ENCODE measurements at regions not wholly inside any gene's neighbourhood (a gene's known extent, or its start where the extent isn't known, plus 50 kb on each side); places are given as distances from the start of the nearest gene placed in this dataset.

DNA sequence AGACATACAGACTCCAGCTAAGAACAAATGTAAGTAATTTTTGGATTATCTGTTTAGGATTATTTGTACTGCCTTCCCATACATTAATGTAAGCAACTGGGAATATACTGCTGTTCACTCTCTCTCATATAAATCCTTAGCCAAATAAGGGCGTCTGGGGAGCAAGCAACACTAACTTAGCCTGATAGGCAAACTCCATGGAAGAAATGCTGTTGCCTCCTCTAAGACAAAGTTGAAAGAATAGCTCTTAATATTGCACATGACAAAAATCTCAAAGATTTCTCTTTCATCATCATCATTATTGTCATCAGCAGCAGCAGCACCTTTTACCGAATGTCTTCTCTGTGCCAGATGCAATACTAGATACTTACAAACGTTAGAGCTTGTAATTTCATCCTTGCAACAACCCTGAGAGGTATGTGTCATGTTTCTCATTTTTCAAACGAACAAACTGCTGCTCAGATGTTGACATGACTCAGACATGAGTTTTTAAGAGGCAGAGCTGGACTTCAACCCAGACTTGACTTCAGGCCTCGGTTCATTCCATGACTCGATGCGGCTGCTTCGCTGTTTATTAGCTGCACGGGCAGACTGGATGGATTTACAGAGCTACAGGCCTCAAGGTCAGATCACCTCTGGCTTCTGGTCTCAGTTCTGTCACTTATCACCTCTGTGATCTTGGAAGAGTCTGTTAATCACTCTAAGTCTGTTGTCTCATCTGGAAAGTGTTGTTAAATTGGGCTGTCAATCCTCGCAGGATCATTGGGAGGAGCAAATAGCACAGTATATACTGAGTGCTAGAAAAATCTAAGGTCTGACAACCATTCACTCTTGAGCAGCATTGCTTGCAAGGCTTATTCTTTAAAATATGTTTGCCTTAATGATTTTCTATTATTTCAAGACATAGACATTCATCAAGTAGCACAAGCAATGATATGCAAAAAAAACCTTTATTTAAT lies 126.3 kb upstream of the CELF2 start:
- Histone ChIP-seq H3K4me1 (peaks cover 8% of the 10 kb centered on the region), H3K27ac (no peak overlapping the region), H3K4me3 (no peak overlapping the region), H4K20me1 (no peaks in the 10 kb centered on the region), H3K9ac (no peak overlapping the region), H3K9me3 (no peaks in the 10 kb centered on the region), H3K4me2 (no peak overlapping the region), H3K27me3 (no peaks in the 10 kb centered on the region), H3K36me3 (no peaks in the 10 kb centered on the region)
- TF ChIP-seq Cebpa-rat (IDR thresholded peaks at IDR 0.05), result no peak

DNA sequence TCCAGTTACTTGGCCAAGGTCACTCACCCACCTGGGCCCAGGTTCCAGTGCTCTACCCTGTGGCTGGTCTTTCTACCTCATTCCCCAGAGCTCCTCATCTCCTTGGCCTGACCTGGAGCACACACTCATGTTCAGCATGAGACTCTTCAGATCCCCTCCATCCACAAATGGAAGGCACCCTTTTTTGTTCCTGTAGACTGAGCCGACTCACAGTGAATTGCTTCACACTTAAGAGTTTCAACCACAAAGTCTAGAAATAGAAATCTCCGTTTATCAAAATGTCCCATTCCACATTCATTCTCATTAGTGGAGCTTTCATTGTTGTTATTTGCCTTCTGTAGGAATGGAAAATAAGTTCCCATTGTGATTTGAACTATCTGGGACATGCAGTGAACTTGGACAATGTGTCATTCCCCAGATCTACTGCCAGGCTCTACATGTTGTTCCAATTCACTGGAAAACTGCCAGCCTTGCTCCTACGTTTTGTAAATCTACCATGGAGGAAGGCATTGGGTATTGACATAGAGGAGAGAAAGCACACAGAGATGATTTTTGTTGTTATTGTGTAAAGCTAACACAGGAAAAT lies 125.3 kb upstream of the CELF2 start:
- H3K9ac ChIP-seq, result no peak overlapping the region
- no peak for TF ChIP-seq Cebpa-rat (IDR thresholded peaks at IDR 0.05)
- no peak overlapping the region for H3K4me3 ChIP-seq
- no peaks in the 10 kb centered on the region for H4K20me1 ChIP-seq
- H3K9me3 ChIP-seq, result no peaks in the 10 kb centered on the region
- no peaks in the 10 kb centered on the region for H3K27me3 ChIP-seq
- no peak overlapping the region for H3K4me2 ChIP-seq
- H3K36me3 ChIP-seq, result no peaks in the 10 kb centered on the region
- H3K27ac ChIP-seq, result no peak overlapping the region
- H3K4me1 ChIP-seq, result no peaks in the 10 kb centered on the region

DNA sequence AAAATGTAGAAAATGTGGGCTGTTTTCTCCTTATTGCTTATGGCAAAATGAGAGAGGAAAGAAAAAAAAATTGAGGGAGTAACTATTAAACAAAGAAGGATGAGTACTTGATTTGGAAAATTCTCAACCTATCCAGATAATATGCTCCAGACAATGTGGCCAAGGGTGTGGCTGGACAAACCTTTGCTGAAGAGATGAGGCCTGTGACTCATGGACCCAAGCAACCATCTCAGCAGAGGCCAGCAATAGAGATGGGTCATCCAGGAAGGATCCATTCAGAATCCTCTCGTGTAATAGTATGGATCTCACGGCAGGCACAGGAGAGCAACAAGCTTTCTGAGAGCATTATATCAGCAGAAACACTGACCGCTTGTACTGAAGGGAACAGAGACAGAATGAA lies 120.3 kb upstream of the CELF2 start:
- Histone ChIP-seq H3K27me3 (no peaks in the 10 kb centered on the region), H3K4me1 (no peaks in the 10 kb centered on the region), H3K4me2 (no peak overlapping the region), H4K20me1 (no peaks in the 10 kb centered on the region), H3K9ac (no peak overlapping the region), H3K9me3 (no peaks in the 10 kb centered on the region), H3K36me3 (no peaks in the 10 kb centered on the region), H3K4me3 (no peak overlapping the region), H3K27ac (no peak overlapping the region)
- no peak for TF ChIP-seq Cebpa-rat (IDR thresholded peaks at IDR 0.05)

DNA sequence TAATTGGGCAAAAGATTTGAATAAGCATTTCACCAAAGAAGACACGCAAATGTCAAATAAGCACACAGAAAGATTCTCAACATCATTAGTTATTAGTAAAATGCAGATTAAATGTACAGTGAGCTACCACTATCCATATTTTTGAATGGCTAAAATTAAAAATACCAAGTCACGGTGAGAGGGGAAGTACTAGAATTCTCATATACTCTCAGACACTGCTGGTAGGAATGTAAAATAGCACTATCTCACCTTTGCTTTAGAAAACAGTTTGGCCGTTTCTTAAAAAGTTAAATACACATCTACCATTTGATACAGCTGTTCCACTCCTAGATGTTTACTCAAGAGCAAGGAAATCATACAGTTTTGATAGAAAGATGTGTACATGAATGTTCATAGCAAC lies 115.8 kb upstream of the CELF2 start:
- no peak for TF ChIP-seq Cebpa-rat (IDR thresholded peaks at IDR 0.05)
- Histone ChIP-seq H3K27me3 (no peaks in the 10 kb centered on the region), H3K27ac (no peak overlapping the region), H4K20me1 (no peaks in the 10 kb centered on the region), H3K4me3 (no peak overlapping the region), H3K4me2 (no peak overlapping the region), H3K9ac (no peak overlapping the region), H3K36me3 (no peaks in the 10 kb centered on the region), H3K9me3 (peaks cover 5% of the 10 kb centered on the region; the same call in 1 of the 2 replicates), H3K4me1 (no peaks in the 10 kb centered on the region)

DNA sequence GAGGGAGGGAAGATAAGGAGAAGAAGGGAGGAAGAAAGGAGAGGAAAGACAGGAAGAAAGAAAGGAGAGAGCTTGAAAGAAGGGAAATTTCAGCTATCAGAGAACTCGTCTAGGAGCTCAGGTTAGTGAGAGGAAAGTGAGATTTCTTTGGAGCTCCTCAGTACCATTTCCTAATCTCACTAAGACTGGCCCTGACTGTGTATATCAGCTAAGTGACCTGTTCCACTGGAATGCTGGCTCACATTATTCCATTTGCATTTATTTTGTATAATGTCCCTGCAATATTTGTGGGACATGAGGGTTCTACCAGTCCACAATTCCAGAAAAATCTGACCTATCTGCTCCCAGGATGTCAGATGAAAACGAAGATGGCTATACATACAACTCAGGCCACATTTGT lies 114.7 kb upstream of the CELF2 start:
- Histone ChIP-seq H3K27me3 (no peaks in the 10 kb centered on the region), H4K20me1 (no peaks in the 10 kb centered on the region), H3K4me3 (no peak overlapping the region), H3K4me1 (no peaks in the 10 kb centered on the region), H3K36me3 (no peaks in the 10 kb centered on the region), H3K27ac (no peak overlapping the region), H3K4me2 (no peak overlapping the region), H3K9me3 (peaks cover 5% of the 10 kb centered on the region; the same call in 1 of the 2 replicates), H3K9ac (no peak overlapping the region)
- TF ChIP-seq Cebpa-rat (IDR thresholded peaks at IDR 0.05), result no peak

DNA sequence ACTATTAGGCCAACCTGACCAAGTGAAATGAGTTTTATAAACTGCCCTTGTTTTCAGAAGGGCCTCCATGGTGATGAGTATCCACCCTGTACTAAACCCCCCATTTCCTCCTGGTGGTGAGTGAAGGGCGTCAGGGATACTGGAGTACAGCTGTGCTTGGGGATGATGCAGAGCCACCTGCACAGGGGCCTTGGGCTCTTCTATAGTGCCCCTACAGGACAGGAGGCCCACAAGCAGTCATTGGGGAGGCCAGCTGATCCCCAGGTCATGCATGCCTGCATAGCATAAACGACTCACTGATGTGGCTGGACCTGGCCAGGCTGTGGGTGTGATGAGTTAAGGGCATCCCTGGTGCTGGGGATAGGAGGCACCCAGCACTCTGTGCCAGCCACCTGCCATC lies 114.1 kb upstream of the CELF2 start:
- Histone ChIP-seq H3K9me3 (peaks cover 5% of the 10 kb centered on the region; the same call in 1 of the 2 replicates), H3K4me3 (no peak overlapping the region), H4K20me1 (no peaks in the 10 kb centered on the region), H3K36me3 (no peaks in the 10 kb centered on the region), H3K4me1 (no peaks in the 10 kb centered on the region), H3K9ac (no peak overlapping the region), H3K27ac (no peak overlapping the region), H3K4me2 (no peak overlapping the region), H3K27me3 (no peaks in the 10 kb centered on the region)
- no peak for TF ChIP-seq Cebpa-rat (IDR thresholded peaks at IDR 0.05)

DNA sequence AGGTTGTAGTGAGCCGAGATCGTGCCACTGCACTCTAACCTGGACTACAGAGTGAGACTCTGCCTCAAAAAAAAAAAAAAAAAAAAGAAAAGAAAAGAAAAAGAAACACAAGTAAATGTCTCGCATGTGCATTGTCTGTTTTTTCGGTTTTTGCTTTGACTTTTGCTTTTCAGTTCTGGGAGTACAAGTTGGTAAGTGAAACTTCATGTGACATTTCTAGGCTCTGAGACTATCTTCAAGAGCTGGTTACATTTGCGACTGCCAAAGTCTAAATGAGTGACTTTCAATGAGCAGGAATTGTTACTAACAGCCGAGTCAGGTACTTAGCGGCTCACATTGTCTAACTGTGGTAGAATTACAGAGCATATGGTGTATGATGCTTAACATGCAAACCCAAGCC lies 107.0 kb upstream of the CELF2 start:
- H3K27me3 ChIP-seq, result no peaks in the 10 kb centered on the region
- H3K36me3 ChIP-seq, result no peaks in the 10 kb centered on the region
- H3K27ac ChIP-seq, result no peak overlapping the region
- no peak overlapping the region for H3K4me2 ChIP-seq
- H3K9me3 ChIP-seq, result no peaks in the 10 kb centered on the region
- H3K4me1 ChIP-seq, result no peaks in the 10 kb centered on the region
- no peaks in the 10 kb centered on the region for H4K20me1 ChIP-seq
- H3K9ac ChIP-seq, result no peak overlapping the region
- H3K4me3 ChIP-seq, result no peak overlapping the region
- no peak for TF ChIP-seq Cebpa-rat (IDR thresholded peaks at IDR 0.05)

DNA sequence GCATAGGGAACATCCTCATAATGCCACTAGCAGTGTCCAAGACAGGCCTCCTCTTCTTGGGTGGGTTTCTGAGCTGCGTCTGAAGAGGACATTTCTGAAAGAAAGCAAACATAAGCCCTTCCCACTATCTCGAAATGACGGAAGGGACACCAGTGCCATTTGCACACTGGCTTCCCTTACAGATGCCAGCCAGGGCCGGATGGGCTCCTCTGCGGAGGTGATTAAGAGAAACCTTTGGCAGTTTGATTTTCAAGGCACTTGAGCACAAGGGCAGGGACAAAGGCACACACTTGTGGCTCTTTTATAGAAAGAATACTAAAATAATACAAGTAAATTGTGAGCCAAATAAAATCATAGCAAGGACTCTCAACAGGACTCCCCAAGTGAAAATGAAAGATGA lies 106.6 kb upstream of the CELF2 start:
- Histone ChIP-seq H3K27ac (no peak overlapping the region), H4K20me1 (no peaks in the 10 kb centered on the region), H3K4me2 (no peak overlapping the region), H3K27me3 (no peaks in the 10 kb centered on the region), H3K4me1 (no peaks in the 10 kb centered on the region), H3K9ac (no peak overlapping the region), H3K36me3 (no peaks in the 10 kb centered on the region), H3K4me3 (no peak overlapping the region), H3K9me3 (no peaks in the 10 kb centered on the region)
- no peak for TF ChIP-seq Cebpa-rat (IDR thresholded peaks at IDR 0.05)

DNA sequence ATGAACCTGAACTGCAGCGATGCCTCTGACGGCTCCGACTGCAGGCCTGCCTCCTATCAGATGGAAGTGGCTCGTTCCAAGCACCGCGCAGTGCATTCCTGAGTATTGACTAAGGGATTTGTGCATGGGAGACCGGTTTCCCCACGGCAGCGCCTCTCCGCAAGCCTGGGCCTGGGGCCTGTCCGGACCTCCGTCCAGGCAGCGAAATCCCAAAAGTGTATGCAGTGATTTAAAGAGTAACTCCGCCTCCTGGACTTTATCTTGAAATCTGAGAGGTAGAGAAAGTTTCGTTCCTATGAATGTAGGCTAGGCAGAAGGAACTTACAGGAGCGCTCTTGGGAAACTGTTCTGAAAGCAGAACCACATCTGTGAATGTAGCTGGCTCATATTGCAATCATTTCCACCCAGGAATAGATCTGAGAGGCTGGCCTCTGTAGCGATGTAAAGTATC lies 106.2 kb upstream of the CELF2 start:
- Histone ChIP-seq H3K27me3 (no peaks in the 10 kb centered on the region), H3K27ac (no peak overlapping the region), H3K4me2 (no peak overlapping the region), H3K4me1 (no peaks in the 10 kb centered on the region), H4K20me1 (no peaks in the 10 kb centered on the region), H3K4me3 (no peak overlapping the region), H3K36me3 (no peaks in the 10 kb centered on the region), H3K9ac (no peak overlapping the region), H3K9me3 (no peaks in the 10 kb centered on the region)
- no peak for TF ChIP-seq Cebpa-rat (IDR thresholded peaks at IDR 0.05)

DNA sequence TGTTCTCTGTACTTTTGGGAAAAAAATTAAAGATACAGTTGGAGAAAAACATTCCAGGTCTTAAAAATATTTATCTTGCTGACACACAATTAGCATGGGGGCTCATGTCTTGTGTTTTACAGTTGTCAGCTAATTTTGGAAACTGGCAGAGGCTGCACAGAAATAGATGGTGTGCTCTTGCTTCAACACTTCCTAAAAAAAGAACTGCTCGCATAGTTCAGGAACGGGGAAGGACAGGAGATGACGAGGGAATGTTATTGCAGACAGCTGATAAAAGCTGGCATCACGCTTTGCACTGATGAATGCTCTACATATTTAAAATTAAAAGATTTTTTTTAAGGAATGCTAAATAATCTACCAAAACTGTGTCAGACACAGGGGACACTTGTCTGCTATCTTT lies 103.5 kb upstream of the CELF2 start:
- Histone ChIP-seq H4K20me1 (no peaks in the 10 kb centered on the region), H3K9ac (no peak overlapping the region), H3K4me3 (no peak overlapping the region), H3K36me3 (no peaks in the 10 kb centered on the region), H3K4me2 (no peak overlapping the region), H3K27ac (no peak overlapping the region), H3K27me3 (no peaks in the 10 kb centered on the region), H3K9me3 (no peaks in the 10 kb centered on the region), H3K4me1 (no peaks in the 10 kb centered on the region)
- TF ChIP-seq Cebpa-rat (IDR thresholded peaks at IDR 0.05), result no peak

All from BLaER1 (cell line).